OCI-LY3 (cell line): ENCODE measurements at regions not wholly inside any gene's neighbourhood (a gene's known extent, or its start where the extent isn't known, plus 50 kb on each side); places are given as distances from the start of the nearest gene placed in this dataset.
"Not testable (repeated sequence)": the region's sequence is repeated elsewhere in the genome, so short reads cannot be mapped to it uniquely, and the experiment has no call there.

Experiments
- H2AFZ ChIP-seq: fragments of 200-600, 300-600 bp; shearing (Covaris generic); 2 replicates; pipeline ENCODE4 v1.6.0; 2014; ENCODE audit warnings: antibody characterized with exemption, low read depth, low read length
- H3K27ac ChIP-seq: fragments of 200-600, 300-600 bp; sonication (generic); 2 replicates; pipeline ENCODE4 v1.5.1; 2014; ENCODE audit warnings: mild to moderate bottlenecking, low read length, moderate library complexity, mixed read lengths
- H3K27me3 ChIP-seq: fragments of 200-600, 300-600 bp; sonication (generic); 2 replicates; pipeline ENCODE4 v1.6.1; 2014; ENCODE audit warnings: low read depth, low read length, mixed read lengths
- H3K36me3 ChIP-seq: fragments of 200-600, 300-600 bp; sonication (generic); replicated peaks from 2 replicates; pipeline ENCODE3; 2014; ENCODE audit warnings: low read depth, low read length, mixed read lengths
- H3K4me1 ChIP-seq: fragments of 300-600, 200-600 bp; sonication (generic); 2 replicates; pipeline ENCODE4 v1.6.1; 2014; ENCODE audit warnings: low read length, mixed read lengths
- H3K4me2 ChIP-seq: fragments of 200-600, 300-600 bp; sonication (generic); 2 replicates; pipeline ENCODE4 v1.6.1; 2014; ENCODE audit warnings: low read length, mixed read lengths
- H3K4me3 ChIP-seq: fragments of 300-600, 200-600 bp; sonication (generic); 2 replicates; pipeline ENCODE4 v1.5.1; 2014; ENCODE audit warnings: antibody characterized with exemption, mild to moderate bottlenecking, low read length, moderate library complexity
- H3K79me2 ChIP-seq: fragments of 300-600, 200-600 bp; shearing (Covaris generic); 2 replicates; pipeline ENCODE4 v1.6.1; 2014; ENCODE audit warnings: mild to moderate bottlenecking, low read length, mixed read lengths
- H3K9ac ChIP-seq: fragments of 300-600, 200-600 bp; shearing (Covaris generic); 2 replicates; pipeline ENCODE4 v1.6.0; 2014; ENCODE audit warnings: mild to moderate bottlenecking, low read length, moderate library complexity
- H3K9me3 ChIP-seq: fragments of 200-600, 300-600 bp; shearing (Covaris generic); 2 replicates; pipeline ENCODE4 v1.6.1; 2014; ENCODE audit warnings: low read length, mixed read lengths; ENCODE audit not compliant: insufficient read depth
- H4K20me1 ChIP-seq: fragments of 200-600, 300-600 bp; sonication (generic); 2 replicates; pipeline ENCODE4 v1.6.1; 2016; ENCODE audit warnings: low read length, mixed read lengths; ENCODE audit not compliant: insufficient read depth
- CTCF ChIP-seq: fragments of 200-600, 300-600 bp; sonication (generic); IDR thresholded peaks from 2 replicates; pipeline ENCODE4 v1.5.1; 2014; ENCODE audit warnings: antibody characterized with exemption, low read length, low read depth
- EZH2phosphoT487 ChIP-seq: fragments of 200-600 bp; shearing (Covaris generic); IDR thresholded peaks from 2 replicates; pipeline ENCODE4 v1.6.1; 2018; ENCODE audit warnings: antibody characterized with exemption, mixed run types, low read depth

GRCh38 chr7:125065001-125065400 lies 135.4 kb upstream of the POT1 start:
- no peaks in the 10 kb centered on the region for H4K20me1 ChIP-seq
- H3K27me3 ChIP-seq: no peaks in the 10 kb centered on the region
- TF ChIP-seq EZH2phosphoT487 (no peak), CTCF (no peak)
- no peak overlapping the region for H2AFZ ChIP-seq
- H3K36me3 ChIP-seq: no peaks in the 10 kb centered on the region
- no peaks in the 10 kb centered on the region for H3K9me3 ChIP-seq
- no peaks in the 10 kb centered on the region for H3K79me2 ChIP-seq
- no peak overlapping the region for H3K4me2 ChIP-seq
- peaks cover 29% of the 10 kb centered on the region for H3K4me1 ChIP-seq
- H3K9ac ChIP-seq: no peak overlapping the region
- no peak overlapping the region for H3K27ac ChIP-seq
- no peak overlapping the region for H3K4me3 ChIP-seq

GRCh38 chr7:125061776-125062397 lies 132.3 kb upstream of the POT1 start:
- Histone ChIP-seq H3K4me2 (peak overlapping the region; percentile 76), H3K27me3 (no peaks in the 10 kb centered on the region), H3K9me3 (no peaks in the 10 kb centered on the region), H3K79me2 (no peaks in the 10 kb centered on the region), H4K20me1 (no peaks in the 10 kb centered on the region), H3K27ac (peak overlapping the region; percentile 68), H3K36me3 (no peaks in the 10 kb centered on the region), H3K4me1 (peaks cover 29% of the 10 kb centered on the region), H3K4me3 (peak overlapping the region; percentile 53), H3K9ac (peak overlapping the region; percentile 23; the same call in 1 of the 2 replicates), H2AFZ (no peak overlapping the region)
- TF ChIP-seq EZH2phosphoT487: no peak
- TF ChIP-seq CTCF: no peak

GRCh38 chr7:125061083-125061745 lies 131.6 kb upstream of the POT1 start:
- not testable (repeated sequence) for H3K36me3 ChIP-seq, H3K9me3 ChIP-seq, H3K27me3 ChIP-seq, H3K9ac ChIP-seq, H2AFZ ChIP-seq, H4K20me1 ChIP-seq, H3K27ac ChIP-seq, H3K79me2 ChIP-seq
- H3K4me1 ChIP-seq: peaks cover 29% of the 10 kb centered on the region
- H3K4me3 ChIP-seq: peak overlapping the region; percentile 27; the same call in 1 of the 2 replicates
- peak overlapping the region; percentile 76 for H3K4me2 ChIP-seq

- TF ChIP-seq EZH2phosphoT487: no peak
- TF ChIP-seq CTCF: peak; percentile 75
- no peaks in the 10 kb centered on the region for H3K27me3 ChIP-seq
- no peak overlapping the region for H3K4me3 ChIP-seq
- H3K4me1 ChIP-seq: peaks cover 29% of the 10 kb centered on the region
- H3K9ac ChIP-seq: no peak overlapping the region
- peak overlapping the region; percentile 39; the same call in 1 of the 2 replicates for H3K4me2 ChIP-seq
- no peak overlapping the region for H2AFZ ChIP-seq
- H3K27ac ChIP-seq: no peak overlapping the region
- no peaks in the 10 kb centered on the region for H3K36me3 ChIP-seq
- H3K9me3 ChIP-seq: no peaks in the 10 kb centered on the region
- no peaks in the 10 kb centered on the region for H4K20me1 ChIP-seq
- no peaks in the 10 kb centered on the region for H3K79me2 ChIP-seq
These were observed 130.3 kb upstream of the POT1 start for GRCh38 chr7:125059861-125060456.
